HEK293 (cell line): ENCODE measurements at regions not wholly inside any gene's neighbourhood (a gene's known extent, or its start where the extent isn't known, plus 50 kb on each side); places are given as distances from the start of the nearest gene placed in this dataset.

ENCODE experiments used
- CTCF ChIA-PET: fragments of 350-600 bp; formaldehyde crosslinking; extraction: SDS; loops from one replicate; lab custom pipeline; 2021; ENCODE audit warnings: antibody characterized with exemption; lab: Yijun Ruan, JAX
- POLR2A ChIA-PET: fragments of 300-600 bp; formaldehyde crosslinking; extraction: SDS; loops from one replicate; lab custom pipeline; 2020; ENCODE audit warnings: antibody characterized with exemption, inconsistent platforms; lab: Yijun Ruan, JAX
- H3K27ac ChIP-seq: fragments of 200-500 bp; sonication (Bioruptor generic); 2 replicates; pipeline ENCODE4 v1.5.1; 2014; ENCODE audit warnings: low read depth, low read length, control low read depth, inconsistent platforms; ENCODE audit errors: extremely low read depth
- H3K36me3 ChIP-seq, 2 experiments: fragments of 200-500 bp in 1 of 2; sonication (Bioruptor generic) in 1 of 2; 1 replicate in 1 of 2; 2 replicates in 1 of 2; pipeline ENCODE4 v1.5.1; 2014 to 2017; ENCODE audit warnings: inconsistent platforms in 2 of 2, low read length in 2 of 2; ENCODE audit not compliant: control insufficient read depth in 2 of 2, insufficient read depth in 1 of 2
- H3K4me1 ChIP-seq: fragments of 200-500 bp; sonication (Bioruptor generic); 2 replicates; pipeline ENCODE4 v1.5.1; 2014; ENCODE audit warnings: mild to moderate bottlenecking, low read length, inconsistent platforms; ENCODE audit not compliant: control insufficient read depth, insufficient read depth
- H3K4me3 ChIP-seq: 2 replicates; pipeline ENCODE4 v1.5.1; 2011; ENCODE audit warnings: low read depth, mild to moderate bottlenecking, control low read depth, low read length, moderate library complexity
- H3K9me3 ChIP-seq: fragments of 200-500 bp; sonication (Bioruptor generic); 2 replicates; pipeline ENCODE4 v1.5.1; 2014; ENCODE audit warnings: low read depth, low read length, inconsistent platforms; ENCODE audit not compliant: control insufficient read depth, insufficient read depth
- KLF1 ChIP-seq: fragments of 450-650 bp; formaldehyde crosslinking; IDR thresholded peaks from 2 replicates; pipeline ENCODE4 v1.5.1; 2016; ENCODE audit warnings: missing biosample characterization, missing genetic modification characterization
- MEIS1 ChIP-seq: sonication (generic); formaldehyde crosslinking; IDR thresholded peaks from 2 replicates; pipeline ENCODE4 v1.8.1; 2022; ENCODE audit warnings: missing genetic modification reagents, mild to moderate bottlenecking, borderline replicate concordance
- PRDM10 ChIP-seq: fragments of 450-650 bp; formaldehyde crosslinking; IDR thresholded peaks from 2 replicates; pipeline ENCODE4 v1.5.1; 2016; ENCODE audit warnings: missing biosample characterization, missing genetic modification characterization
- PRDM2 ChIP-seq: fragments of 450-650 bp; formaldehyde crosslinking; IDR thresholded peaks from 2 replicates; pipeline ENCODE4 v1.5.1; 2016; ENCODE audit warnings: missing biosample characterization, missing genetic modification characterization, borderline replicate concordance
- PRDM6 ChIP-seq: fragments of 450-650 bp; formaldehyde crosslinking; IDR thresholded peaks from 2 replicates; pipeline ENCODE4 v1.5.1; 2017; ENCODE audit warnings: missing biosample characterization, missing genetic modification characterization
- SETDB1 ChIP-seq: IDR thresholded peaks from one replicate; pipeline ENCODE4 v1.6.1; 2017; ENCODE audit warnings: mild to moderate bottlenecking, low read length, moderate library complexity, mixed read lengths; ENCODE audit not compliant: insufficient read length
- ZFP69B ChIP-seq: fragments of 450-650 bp; formaldehyde crosslinking; IDR thresholded peaks from 2 replicates; pipeline ENCODE4 v1.5.1; 2016; ENCODE audit warnings: missing biosample characterization, missing genetic modification characterization
- ZNF174 ChIP-seq: fragments of 450-650 bp; formaldehyde crosslinking; IDR thresholded peaks from 2 replicates; pipeline ENCODE4 v1.5.0; 2017; ENCODE audit warnings: missing biosample characterization, mild to moderate bottlenecking, missing genetic modification characterization
- ZNF19 ChIP-seq: fragments of 450-650 bp; formaldehyde crosslinking; IDR thresholded peaks from 2 replicates; pipeline ENCODE4; 2016; ENCODE audit warnings: missing biosample characterization, missing genetic modification characterization, low read depth
- ZNF223 ChIP-seq: fragments of 450-650 bp; formaldehyde crosslinking; IDR thresholded peaks from 2 replicates; pipeline ENCODE4 v1.5.1; 2016; ENCODE audit warnings: missing biosample characterization, missing genetic modification characterization
- ZNF274 ChIP-seq, 2 experiments: fragments of 200-500 bp in 1 of 2; fragments of 450-650 bp in 1 of 2; sonication (Bioruptor generic) in 1 of 2; formaldehyde crosslinking in 1 of 2; IDR thresholded peaks; 2 replicates each; pipeline versions ENCODE4 v1.5.1 to v1.6.1; 2014 to 2016; ENCODE audit warnings: borderline replicate concordance in 1 of 2, inconsistent platforms in 1 of 2, low read length in 1 of 2, missing biosample characterization in 1 of 2, missing genetic modification characterization in 1 of 2
- ZNF521 ChIP-seq: fragments of 450-650 bp; formaldehyde crosslinking; IDR thresholded peaks from 2 replicates; pipeline ENCODE4 v1.5.1; 2017; ENCODE audit warnings: missing biosample characterization, mild to moderate bottlenecking, missing genetic modification characterization
- ZNF548 ChIP-seq: fragments of 450-650 bp; formaldehyde crosslinking; IDR thresholded peaks from 2 replicates; pipeline ENCODE4 v1.5.1; 2016; ENCODE audit warnings: missing biosample characterization, missing genetic modification characterization
- ZNF549 ChIP-seq: fragments of 450-650 bp; IDR thresholded peaks from 2 replicates; pipeline ENCODE4 v1.5.1; 2018; ENCODE audit warnings: missing biosample characterization, missing genetic modification characterization, mild to moderate bottlenecking, inconsistent platforms, moderate library complexity
- ZNF629 ChIP-seq: fragments of 450-650 bp; formaldehyde crosslinking; IDR thresholded peaks from 2 replicates; pipeline ENCODE4 v1.5.1; 2017; ENCODE audit warnings: missing biosample characterization, missing genetic modification characterization
- ZNF645 ChIP-seq: fragments of 450-650 bp; formaldehyde crosslinking; IDR thresholded peaks from 2 replicates; pipeline ENCODE4; 2016; ENCODE audit warnings: missing biosample characterization, missing genetic modification characterization
- ZNF830 ChIP-seq: fragments of 450-650 bp; IDR thresholded peaks from 2 replicates; pipeline ENCODE4 v1.5.0; 2018; ENCODE audit warnings: missing biosample characterization, missing genetic modification characterization, low read depth, mild to moderate bottlenecking, moderate library complexity
- ZSCAN30 ChIP-seq: fragments of 450-650 bp; IDR thresholded peaks from 2 replicates; pipeline ENCODE4 v1.5.1; 2018; ENCODE audit warnings: missing biosample characterization, mild to moderate bottlenecking, missing genetic modification characterization, moderate library complexity

GRCh38 chr20:56985066-56985685 lies 281.3 kb downstream of the BMP7 start:
- POLR2A ChIA-PET = no interaction called here

More at GRCh38 chr20:56985066-56985685, 281.3 kb downstream of the BMP7 start:
- Histone ChIP-seq H3K27ac (no peak overlapping the region), H3K9me3 (no peaks in the 10 kb centered on the region), H3K4me1 (peaks cover 6% of the 10 kb centered on the region), H3K36me3 (no peaks in the 10 kb centered on the region), H3K4me3 (no peak overlapping the region)
- CTCF ChIA-PET = interaction anchor here (0.6 to 2.2 kb wide), 4 partner anchors 11 to 434 kb away, joined by 3 to 8 read pairs (median 6); no protein-coding TSS in a partner anchor
- TF ChIP-seq ZSCAN30 (tag by site-specific recombination) (no peak), PRDM10 (tag by site-specific recombination) (no peak), SETDB1 (no peak), ZNF174 (no peak), ZNF521 (tag by site-specific recombination) (no peak), ZNF629 (tag by site-specific recombination) (no peak), ZNF274 (IDR thresholded peaks at IDR 0.05; ENCODE audit: low read length) (no peak), ZNF274 (tag by site-specific recombination; IDR thresholded peaks at IDR 0.05; ENCODE audit: borderline replicate concordance) (no peak), ZNF223 (no peak), ZFP69B (no peak), KLF1 (tag by site-specific recombination) (no peak), ZNF19 (no peak), PRDM6 (tag by site-specific recombination) (no peak), PRDM2 (tag by site-specific recombination) (no peak), ZNF549 (tag by site-specific recombination) (no peak), MEIS1 (no peak), ZNF548 (no peak), ZNF830 (tag by site-specific recombination) (no peak), ZNF645 (no peak)
